ENCODE measurements at regions not wholly inside any gene's neighbourhood (a gene's known extent, or its start where the extent isn't known, plus 50 kb on each side); places are given as distances from the start of the nearest gene placed in this dataset.

GRCh38 chr21:16409352-16409751 is 679.6 kb downstream of the USP25 start:
- TF ChIP-seq, protein P1, sequence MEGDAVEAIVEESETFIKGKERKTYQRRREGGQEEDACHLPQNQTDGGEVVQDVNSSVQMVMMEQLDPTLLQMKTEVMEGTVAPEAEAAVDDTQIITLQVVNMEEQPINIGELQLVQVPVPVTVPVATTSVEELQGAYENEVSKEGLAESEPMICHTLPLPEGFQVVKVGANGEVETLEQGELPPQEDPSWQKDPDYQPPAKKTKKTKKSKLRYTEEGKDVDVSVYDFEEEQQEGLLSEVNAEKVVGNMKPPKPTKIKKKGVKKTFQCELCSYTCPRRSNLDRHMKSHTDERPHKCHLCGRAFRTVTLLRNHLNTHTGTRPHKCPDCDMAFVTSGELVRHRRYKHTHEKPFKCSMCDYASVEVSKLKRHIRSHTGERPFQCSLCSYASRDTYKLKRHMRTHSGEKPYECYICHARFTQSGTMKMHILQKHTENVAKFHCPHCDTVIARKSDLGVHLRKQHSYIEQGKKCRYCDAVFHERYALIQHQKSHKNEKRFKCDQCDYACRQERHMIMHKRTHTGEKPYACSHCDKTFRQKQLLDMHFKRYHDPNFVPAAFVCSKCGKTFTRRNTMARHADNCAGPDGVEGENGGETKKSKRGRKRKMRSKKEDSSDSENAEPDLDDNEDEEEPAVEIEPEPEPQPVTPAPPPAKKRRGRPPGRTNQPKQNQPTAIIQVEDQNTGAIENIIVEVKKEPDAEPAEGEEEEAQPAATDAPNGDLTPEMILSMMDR (IDR thresholded peaks at IDR 0.05), result no peak
- TF ChIP-seq POLR2A (IDR thresholded peaks at IDR 0.05), result no peak
- DNase-seq (ENCODE audit: low spot score in 2 of 2), result no peak
- intact Hi-C loops (cut with DNase I; ENCODE audit: low total_unique reads), result no loop called here
- 93 to 94% methylated on average over 2 of the region's 2 CpGs for WGBS, 2 donors
- no peak overlapping the region for H3K4me3 ChIP-seq (ENCODE audit: low read depth, poor library complexity, severe bottlenecking)

DNA sequence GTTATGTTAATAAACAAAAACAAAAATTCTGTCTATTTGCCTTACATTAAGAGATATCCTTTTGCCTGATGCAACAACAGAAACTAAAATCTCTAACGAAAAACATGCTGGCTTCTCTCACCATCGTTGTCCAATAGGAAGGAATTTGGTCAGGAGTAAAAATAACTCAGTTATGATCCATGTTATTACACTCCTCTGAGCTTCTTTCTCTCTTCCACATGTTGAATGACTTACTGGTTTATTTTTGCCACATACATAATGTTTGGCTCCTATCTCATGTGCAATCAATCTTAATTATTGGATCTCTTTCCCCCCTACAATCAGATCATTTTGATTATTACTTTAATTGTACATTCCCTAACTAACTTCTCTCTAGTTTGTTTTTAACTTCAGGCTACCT is 688.4 kb downstream of the USP25 start:
- no peak for DNase-seq (ENCODE audit: low spot score in 2 of 2)
- TF ChIP-seq, protein P1 (IDR thresholded peaks at IDR 0.05), result no peak
- no peak for TF ChIP-seq POLR2A (IDR thresholded peaks at IDR 0.05)
- H3K4me3 ChIP-seq (ENCODE audit: low read depth, poor library complexity, severe bottlenecking), result no peak overlapping the region
- 16 to 21% methylated on average over 2 of the region's 2 CpGs for WGBS, 2 donors
- intact Hi-C loops (cut with DNase I; ENCODE audit: low total_unique reads), result no loop called here

DNA sequence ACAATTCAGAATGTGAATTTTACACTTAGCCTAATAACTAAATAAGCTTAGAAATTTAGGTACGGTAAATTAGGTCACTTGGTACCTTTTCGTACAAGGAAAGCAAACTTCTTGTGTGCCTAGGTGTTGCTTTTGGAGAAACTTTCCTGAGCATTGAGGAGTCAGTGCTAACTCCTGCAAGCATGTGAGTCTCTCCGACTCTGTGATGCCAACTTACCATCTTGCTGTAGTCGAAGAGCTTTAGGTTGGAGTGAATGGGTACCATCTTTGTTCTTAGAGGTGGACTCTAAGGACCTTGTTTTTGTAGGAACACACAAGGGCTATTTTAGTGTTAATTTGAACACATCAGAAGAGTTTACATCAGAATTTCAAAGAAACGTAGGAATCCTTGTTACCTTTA is 688.9 kb downstream of the USP25 start:
- no peak for DNase-seq (ENCODE audit: low spot score in 2 of 2)
- no peak for TF ChIP-seq POLR2A (IDR thresholded peaks at IDR 0.05)
- TF ChIP-seq, protein P1 (IDR thresholded peaks at IDR 0.05), result no peak
- intact Hi-C loops (cut with DNase I; ENCODE audit: low total_unique reads), result no loop called here
- no peak overlapping the region for H3K4me3 ChIP-seq (ENCODE audit: low read depth, poor library complexity, severe bottlenecking)
- WGBS, 2 donors, result 69 to 72% methylated on average over 5 of the region's 5 CpGs

DNA sequence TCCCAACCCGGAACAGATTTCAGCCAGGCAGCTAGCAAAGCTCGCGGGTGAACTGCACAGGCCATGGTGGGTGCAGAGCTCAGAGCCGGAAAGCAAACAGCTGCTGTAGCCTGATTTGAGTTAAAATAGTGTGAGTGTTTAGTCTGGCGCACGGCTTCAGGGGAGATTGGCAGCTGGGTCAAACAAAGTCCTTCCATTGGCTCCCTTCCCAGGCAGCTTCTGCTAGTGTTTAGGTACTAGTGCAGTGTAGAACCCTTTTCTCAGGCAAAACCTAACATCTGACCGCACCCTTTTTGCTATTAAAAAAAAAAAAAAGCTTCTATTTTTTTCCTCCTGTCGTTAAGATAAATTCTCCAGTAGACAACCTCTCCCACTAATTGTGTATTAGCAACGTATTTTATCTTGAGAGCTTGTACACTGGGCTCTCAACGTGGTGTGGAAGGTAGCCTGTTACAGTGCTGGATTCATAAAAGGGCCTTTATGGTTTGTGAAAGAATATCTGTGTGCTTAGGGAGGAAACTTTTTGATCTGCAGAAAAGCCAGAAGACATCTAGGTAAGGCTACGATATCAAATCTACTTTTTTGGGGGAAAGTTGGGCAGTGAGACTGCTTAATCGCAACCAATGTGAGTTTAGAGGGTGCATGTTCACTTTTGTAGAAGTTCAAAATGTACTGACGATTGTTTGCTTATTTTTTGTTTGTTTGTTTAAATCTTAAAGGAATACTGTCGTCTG is 689.6 kb downstream of the USP25 start:
- WGBS, 2 donors, result 19 to 23% methylated on average over 14 of the region's 14 CpGs
- peak; percentile 55 to 86 for DNase-seq (ENCODE audit: low spot score in 2 of 2)
- TF ChIP-seq, protein P1 (IDR thresholded peaks at IDR 0.05), result no peak
- no peak for TF ChIP-seq POLR2A (IDR thresholded peaks at IDR 0.05)
- H3K4me3 ChIP-seq (ENCODE audit: low read depth, poor library complexity, severe bottlenecking), result no peak overlapping the region
- intact Hi-C loops (cut with DNase I; ENCODE audit: low total_unique reads), result no loop called here

GRCh38 chr21:16420031-16420724 is 690.4 kb downstream of the USP25 start:
- intact Hi-C loops (cut with DNase I; ENCODE audit: low total_unique reads), result no loop called here
- H3K4me3 ChIP-seq (ENCODE audit: low read depth, poor library complexity, severe bottlenecking), result no peak overlapping the region
- 5 to 7% methylated on average over 4 of the region's 4 CpGs for WGBS, 2 donors
- no peak for TF ChIP-seq POLR2A (IDR thresholded peaks at IDR 0.05)
- TF ChIP-seq, protein P1 (IDR thresholded peaks at IDR 0.05), result no peak
- peak in 1 of 2 donors; percentile 41 for DNase-seq (ENCODE audit: low spot score in 2 of 2)
